ENCODE measurements at regions not wholly inside any gene's neighbourhood (a gene's known extent, or its start where the extent isn't known, plus 50 kb on each side); places are given as distances from the start of the nearest gene placed in this dataset.

GRCh38 chrX:69306063-69306404, 140.8 kb upstream of the PJA1 start:
- DNase-seq, result no peak

GRCh38 chrX:69305333-69306062, 140.2 kb upstream of the PJA1 start:
- DNase-seq, result peak in 15 of 56 donors; percentile 0 to 44 (median 10)

DNA sequence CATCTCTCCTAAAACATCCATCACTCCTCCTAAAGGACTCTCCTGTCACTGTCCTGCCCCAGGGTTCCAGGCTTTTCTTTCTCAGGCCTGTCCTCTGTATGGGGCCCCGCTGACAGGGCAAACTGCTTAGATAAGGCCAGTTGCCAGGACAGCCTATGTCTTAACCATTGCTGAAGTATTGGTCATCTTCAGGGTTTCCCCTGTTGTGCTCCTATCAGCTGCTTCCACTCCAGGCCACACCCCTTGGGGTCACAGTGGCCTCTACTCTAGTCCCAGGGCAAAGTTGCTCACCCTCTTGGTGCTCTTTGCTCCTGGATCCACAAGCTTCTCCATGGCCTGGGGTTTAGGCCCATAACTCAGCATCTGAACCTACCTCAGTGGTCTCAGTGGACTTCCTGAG, 138.0 kb upstream of the PJA1 start:
- DNase-seq, result no peak

DNA sequence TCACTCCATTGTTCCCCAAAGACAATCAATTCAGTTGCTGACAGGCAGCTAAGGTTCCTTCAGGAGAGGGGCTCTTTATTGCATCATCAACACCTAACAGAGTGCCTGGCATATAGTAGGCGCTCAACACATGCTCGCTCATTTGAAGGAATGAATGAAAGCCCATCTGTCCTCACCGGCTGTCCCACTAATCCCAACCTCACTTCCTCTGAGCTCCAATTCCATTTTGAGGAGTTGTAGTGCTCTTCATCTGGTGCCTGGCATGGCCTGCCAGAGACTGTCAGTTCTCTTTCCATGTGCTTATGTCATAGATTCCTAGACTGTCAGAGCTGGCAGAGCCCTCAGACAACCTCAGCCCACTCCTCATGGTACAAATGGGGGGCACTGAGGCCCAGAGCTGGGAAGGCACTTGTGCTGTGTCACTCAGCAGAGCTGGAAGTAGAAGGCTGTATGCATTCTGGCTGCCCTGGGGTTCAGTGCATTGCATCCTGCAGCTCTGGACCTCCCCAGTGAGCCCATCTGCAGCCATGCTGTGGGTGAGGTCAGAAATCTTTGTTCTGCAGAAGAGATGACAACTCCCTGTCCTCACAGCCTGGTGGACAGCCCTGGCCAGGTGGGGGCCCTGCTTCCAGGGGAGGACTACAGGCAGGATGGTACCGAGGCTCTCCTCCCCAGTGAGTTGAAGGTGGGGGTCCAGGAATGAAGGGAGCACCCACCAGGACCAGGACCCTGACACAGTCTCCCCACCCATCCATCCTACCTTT, 134.9 kb upstream of the PJA1 start:
- DNase-seq, result no peak

DNA sequence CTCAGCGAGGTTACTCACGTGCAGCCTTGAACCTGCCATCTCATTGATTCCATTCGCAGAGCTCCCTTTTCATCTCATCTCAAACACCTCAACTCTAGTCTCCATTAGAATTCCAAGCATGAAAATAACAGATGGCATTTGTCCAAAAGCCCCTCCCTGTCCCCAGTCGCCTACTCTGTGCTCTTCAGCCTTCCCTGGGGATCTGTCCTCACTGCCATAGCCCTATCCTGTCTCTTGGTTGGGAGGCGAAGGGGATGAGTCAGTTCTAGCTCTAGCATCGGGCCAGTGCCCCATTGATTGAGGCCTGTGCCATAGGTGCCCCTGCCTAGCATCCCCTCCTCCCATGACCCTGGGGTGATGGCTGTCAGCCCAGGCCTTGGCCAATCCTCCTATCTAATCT, 134.0 kb upstream of the PJA1 start:
- DNase-seq, result no peak

- no peak for DNase-seq
Measured at GRCh38 chrX:69298466-69299140, 133.3 kb upstream of the PJA1 start.

DNA sequence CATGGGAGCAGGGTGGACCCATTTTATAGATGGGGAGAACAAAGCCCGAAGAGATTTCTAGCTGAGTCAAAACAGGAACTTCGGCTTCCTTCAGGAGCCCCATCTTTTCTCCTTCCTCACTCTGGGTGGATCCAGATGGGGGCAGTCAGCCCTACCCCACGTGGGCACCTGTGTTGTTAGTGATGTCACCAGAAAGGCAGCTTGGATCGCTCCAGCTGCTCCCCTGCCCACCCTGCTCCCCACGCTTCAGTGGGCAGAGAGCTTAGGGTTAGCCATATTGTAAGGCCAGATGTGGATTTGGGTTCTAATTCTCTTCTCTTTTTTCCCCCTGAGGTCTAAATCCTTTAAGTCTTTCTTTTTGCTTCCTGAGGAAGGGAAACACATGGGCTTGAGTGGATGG, 132.3 kb upstream of the PJA1 start:
- DNase-seq, result no peak

GRCh38 chrX:69293776-69294601, 128.7 kb upstream of the PJA1 start:
- DNase-seq, result no peak

DNA sequence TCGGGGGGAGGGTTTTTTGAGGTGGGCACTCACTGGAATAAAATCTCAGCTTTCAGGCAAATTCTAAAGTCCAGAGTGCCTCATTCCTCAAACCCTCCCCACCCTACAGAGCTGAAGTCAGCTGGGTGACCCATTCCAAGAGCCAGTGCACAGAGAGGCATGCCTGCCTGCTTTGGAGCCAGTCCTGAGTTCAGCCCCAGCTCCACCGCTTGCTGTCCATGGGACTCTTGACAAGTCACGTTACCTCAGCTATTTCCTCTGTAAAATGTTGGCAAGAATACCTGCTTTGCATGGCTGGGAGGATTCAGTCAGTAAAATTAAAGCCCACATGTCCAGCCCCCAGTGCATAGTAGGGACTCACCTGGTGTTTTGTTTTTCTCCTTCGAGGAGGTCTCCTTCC, 125.9 kb upstream of the PJA1 start:
- no peak for DNase-seq

DNA sequence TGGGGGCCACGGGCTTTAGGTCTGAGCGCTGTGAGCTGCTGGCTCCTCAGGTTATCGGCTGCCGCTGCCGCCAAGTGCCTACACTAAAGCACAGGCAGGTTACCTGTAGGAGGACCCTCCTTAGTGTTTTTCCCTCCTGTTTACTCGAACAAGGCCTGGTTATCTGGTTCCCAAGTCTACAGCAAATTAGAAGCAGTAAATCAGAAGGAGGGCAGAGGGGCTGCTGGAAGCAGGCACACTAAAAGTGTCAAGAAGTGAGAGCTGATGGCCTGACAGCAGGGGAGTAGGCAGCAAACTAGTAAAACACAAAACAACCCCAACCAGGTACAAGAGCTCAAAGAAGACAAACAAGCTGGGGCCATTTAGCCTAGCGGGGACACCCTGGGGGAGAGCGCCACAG, 125.0 kb upstream of the PJA1 start:
- DNase-seq, result no peak

- no peak for DNase-seq
Measured at GRCh38 chrX:69289793-69290123, 124.5 kb upstream of the PJA1 start.

DNA sequence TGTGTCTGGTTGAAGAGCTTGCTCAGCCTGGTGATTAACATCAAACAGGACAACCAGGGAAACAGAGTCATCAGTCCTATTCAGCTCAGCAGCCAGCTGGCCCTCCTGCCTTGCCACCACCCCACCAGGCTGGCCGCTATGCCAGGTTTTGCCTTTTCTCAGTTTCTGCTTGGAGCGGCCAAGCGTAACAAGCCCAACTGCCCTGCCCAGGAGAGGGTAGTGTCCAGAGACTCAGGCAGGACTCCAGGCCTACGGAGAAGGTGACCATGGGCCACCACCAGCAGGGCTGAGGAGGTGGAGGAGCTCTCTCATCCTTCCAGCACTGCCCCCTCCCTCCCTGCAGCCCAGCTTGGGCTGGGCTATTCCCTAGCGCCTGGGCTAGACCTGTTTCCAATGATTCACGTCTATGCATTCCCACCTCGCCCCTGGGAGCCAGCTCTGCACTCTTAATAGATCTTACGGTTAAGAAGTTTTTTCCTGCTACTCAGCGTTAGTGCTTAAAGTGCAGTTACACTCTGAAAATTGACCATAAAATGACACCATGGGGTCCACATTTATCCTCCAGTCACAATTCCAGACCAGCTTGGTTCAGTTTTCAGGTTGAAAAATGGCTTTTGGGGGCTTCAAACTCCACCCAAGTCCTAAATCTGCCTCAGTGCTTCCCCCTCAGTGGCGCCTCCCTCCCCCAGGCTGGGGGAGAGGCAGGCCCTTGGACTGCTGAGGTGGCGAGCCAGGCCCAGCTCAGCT, 124.0 kb upstream of the PJA1 start:
- no peak for DNase-seq

DNA sequence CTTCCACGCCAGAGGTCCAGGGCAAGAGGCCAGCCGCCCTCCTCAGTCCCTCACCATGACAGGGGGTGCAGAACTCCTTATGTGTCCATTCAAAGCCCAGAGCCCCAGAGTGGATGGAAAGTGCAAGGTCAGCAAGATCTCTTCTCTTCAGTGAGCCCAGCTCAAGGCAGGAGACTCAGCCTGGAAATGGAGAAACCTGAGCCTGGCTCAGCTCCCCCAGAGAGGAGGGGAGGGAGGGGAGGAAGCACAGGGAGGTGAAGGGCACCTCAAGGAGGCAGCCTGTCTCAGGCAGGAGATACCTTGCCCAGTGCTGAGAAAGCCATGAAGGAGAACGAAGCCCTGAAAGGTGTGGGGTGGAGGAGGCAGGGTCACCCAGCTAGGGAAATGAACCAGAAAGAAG, 121.8 kb upstream of the PJA1 start:
- DNase-seq, result no peak

- no peak for DNase-seq
Measured at GRCh38 chrX:69286565-69286906, 121.3 kb upstream of the PJA1 start.

DNA sequence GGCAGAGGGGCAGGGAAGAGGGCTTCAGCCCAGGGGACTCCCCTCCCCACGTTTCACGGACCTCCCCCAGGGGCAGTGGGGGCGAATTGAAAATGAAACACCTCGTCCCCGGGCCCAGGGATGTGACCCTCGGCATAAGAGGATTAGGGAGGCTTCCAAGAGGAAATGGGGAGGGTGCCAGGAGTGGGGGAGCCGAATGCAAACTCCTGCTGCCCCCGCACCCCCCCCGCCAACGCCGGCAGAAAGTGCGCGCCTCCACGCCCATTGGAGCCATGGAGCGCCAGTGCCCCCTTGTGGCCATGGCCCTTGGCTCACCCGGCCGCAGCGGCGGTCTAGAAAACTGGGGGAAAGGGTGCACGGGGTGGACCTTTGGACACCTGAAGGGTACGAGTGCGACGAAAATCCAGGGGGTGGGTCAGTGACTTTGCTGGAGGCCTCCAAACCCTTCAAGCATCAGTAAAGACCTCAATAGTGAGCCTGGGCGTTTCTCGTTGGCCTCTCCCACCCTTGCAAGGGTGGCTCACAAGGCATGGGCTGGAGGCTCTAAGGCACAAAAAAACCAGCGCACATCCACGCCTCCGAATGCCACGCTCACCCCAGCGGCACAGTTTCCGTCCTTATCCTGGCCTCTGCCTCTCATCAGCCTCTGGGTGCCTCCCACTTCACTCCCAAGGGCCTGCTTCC, 120.8 kb upstream of the PJA1 start:
- DNase-seq, result peak in 31 of 56 donors; percentile 0 to 67 (median 8)

DNA sequence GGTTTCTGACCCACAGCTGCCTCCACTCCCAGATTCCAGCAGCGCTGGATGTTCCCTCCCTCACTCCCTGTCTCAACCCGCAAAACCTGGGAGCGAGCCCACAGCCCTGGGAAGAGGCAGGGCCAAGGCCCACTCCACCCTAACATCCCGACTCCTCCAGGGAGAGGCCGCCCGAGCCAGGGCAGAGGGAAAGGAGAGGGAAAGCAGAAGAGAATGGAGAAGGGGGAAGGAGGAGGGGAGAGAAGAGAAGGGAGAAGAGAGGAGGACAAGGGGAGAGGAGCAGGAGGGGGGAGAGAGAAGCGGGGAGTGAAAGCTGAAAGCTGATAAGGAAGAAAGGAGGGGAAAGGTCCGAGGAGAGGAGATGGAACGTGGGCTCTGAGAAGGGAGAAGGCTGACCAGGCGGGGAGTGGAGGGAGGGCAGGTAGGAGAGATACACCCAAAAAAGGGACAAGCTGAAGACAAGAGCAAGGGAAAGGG, 120.2 kb upstream of the PJA1 start:
- DNase-seq, result no peak

GRCh38 chrX:69284491-69284890, 119.2 kb upstream of the PJA1 start:
- DNase-seq, result no peak

- DNase-seq, result no peak
Measured at GRCh38 chrX:69282893-69283690, 117.8 kb upstream of the PJA1 start.

- no peak for DNase-seq
Measured at GRCh38 chrX:69280933-69281332, 115.7 kb upstream of the PJA1 start.

DNA sequence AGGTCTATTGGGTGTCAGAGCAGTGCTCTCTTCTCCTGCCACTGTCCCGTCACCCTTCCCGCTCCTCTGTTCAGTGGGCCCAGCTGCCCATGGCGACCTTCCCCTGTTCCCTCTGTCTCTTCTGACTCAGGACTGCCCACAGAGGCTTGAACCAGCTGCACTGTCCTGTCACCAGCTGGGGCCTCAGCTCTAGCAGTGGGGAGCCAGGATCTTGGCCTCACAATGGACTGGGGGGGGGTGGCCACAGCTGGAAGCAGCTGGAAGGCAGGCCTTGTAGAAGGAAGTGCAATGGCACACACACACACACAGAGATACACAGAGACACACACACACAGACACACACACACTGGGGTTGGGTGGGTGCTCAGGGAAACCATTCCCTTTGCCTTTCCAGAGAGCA, 114.0 kb upstream of the PJA1 start:
- DNase-seq, result no peak

Measured in amygdala (tissue), 56 donors.